HG03575 (cell line): ENCODE measurements at regions not wholly inside any gene's neighbourhood (a gene's known extent, or its start where the extent isn't known, plus 50 kb on each side); places are given as distances from the start of the nearest gene placed in this dataset.
"Not testable (repeated sequence)": the region's sequence is repeated elsewhere in the genome, so short reads cannot be mapped to it uniquely, and the experiment has no call there.

Experiments used
- ATAC-seq: cut with Tn5 transposase; IDR thresholded peaks from one replicate; pipeline ENCODE4 v1.9.1; 2021; ENCODE audit not compliant: unreplicated experiment, insufficient number of reproducible peaks, low FRiP score; ENCODE audit errors: extremely low read depth

- ATAC-seq = no peak
Observed at GRCh38 chr18:27556741-27557140, 371.6 kb upstream of the CHST9 start.

- no peak for ATAC-seq
Observed at GRCh38 chr18:27549335-27550039, 364.4 kb upstream of the CHST9 start.

- ATAC-seq = no peak
Observed at GRCh38 chr18:27546991-27547390, 361.9 kb upstream of the CHST9 start.

- no peak for ATAC-seq
Observed at GRCh38 chr18:27544206-27544605, 359.1 kb upstream of the CHST9 start.

- ATAC-seq = no peak
Observed at GRCh38 chr18:27541293-27541692, 356.2 kb upstream of the CHST9 start.

GRCh38 chr18:27540111-27540510 is 355.0 kb upstream of the CHST9 start:
- ATAC-seq = no peak

- no peak for ATAC-seq
Observed at GRCh38 chr18:27528925-27529521, 343.9 kb upstream of the CHST9 start.

GRCh38 chr18:27527856-27528255 is 342.7 kb upstream of the CHST9 start:
- no peak for ATAC-seq

- ATAC-seq = no peak
Observed at GRCh38 chr18:27520401-27520800, 335.3 kb upstream of the CHST9 start.

GRCh38 chr18:27510036-27510633 is 325.0 kb upstream of the CHST9 start:
- not testable (repeated sequence) for ATAC-seq

GRCh38 chr18:27501671-27502070 is 316.6 kb upstream of the CHST9 start:
- no peak for ATAC-seq

- no peak for ATAC-seq
Observed at GRCh38 chr18:27500531-27500930, 315.4 kb upstream of the CHST9 start.

GRCh38 chr18:27497246-27497645 is 312.1 kb upstream of the CHST9 start:
- no peak for ATAC-seq

- ATAC-seq = no peak
Observed at GRCh38 chr18:27493182-27493581, 308.1 kb upstream of the CHST9 start.

- no peak for ATAC-seq
Observed at GRCh38 chr18:27491772-27492171, 306.7 kb upstream of the CHST9 start.

GRCh38 chr18:27483276-27483675 is 298.2 kb upstream of the CHST9 start:
- ATAC-seq = no peak

GRCh38 chr18:27478459-27478858 is 293.4 kb upstream of the CHST9 start:
- ATAC-seq = no peak

GRCh38 chr18:27473318-27473717 is 288.2 kb upstream of the CHST9 start:
- ATAC-seq = no peak

- no peak for ATAC-seq
Observed at GRCh38 chr18:27467073-27467472, 282.0 kb upstream of the CHST9 start.

GRCh38 chr18:27461957-27462356 is 276.8 kb upstream of the CHST9 start:
- ATAC-seq = no peak
